ENCODE measurements at regions not wholly inside any gene's neighbourhood (a gene's known extent, or its start where the extent isn't known, plus 50 kb on each side); places are given as distances from the start of the nearest gene placed in this dataset.

DNA sequence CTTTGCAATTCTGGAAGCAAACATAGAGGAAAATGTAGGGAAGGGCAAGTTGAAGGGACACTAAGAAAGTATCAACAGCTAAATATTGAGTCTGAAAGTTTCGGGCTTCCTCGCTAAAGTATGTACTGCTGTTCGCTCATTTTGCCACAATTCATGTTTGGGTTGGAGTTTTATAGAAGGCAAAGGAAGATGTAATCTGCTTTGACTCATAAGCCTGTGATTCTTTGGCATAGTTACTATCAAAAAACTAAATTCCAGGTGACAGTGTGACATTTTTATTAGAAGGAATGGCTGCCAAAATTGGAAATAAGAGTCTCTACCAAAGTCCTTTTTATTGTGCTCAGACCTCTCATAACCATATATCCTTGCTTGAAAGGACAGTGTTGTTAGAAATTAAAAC lies 336.7 kb upstream of the ADGRL3 start:
- TF ChIP-seq POLR2A (IDR thresholded peaks at IDR 0.05), result no peak
- TF ChIP-seq, protein P1, sequence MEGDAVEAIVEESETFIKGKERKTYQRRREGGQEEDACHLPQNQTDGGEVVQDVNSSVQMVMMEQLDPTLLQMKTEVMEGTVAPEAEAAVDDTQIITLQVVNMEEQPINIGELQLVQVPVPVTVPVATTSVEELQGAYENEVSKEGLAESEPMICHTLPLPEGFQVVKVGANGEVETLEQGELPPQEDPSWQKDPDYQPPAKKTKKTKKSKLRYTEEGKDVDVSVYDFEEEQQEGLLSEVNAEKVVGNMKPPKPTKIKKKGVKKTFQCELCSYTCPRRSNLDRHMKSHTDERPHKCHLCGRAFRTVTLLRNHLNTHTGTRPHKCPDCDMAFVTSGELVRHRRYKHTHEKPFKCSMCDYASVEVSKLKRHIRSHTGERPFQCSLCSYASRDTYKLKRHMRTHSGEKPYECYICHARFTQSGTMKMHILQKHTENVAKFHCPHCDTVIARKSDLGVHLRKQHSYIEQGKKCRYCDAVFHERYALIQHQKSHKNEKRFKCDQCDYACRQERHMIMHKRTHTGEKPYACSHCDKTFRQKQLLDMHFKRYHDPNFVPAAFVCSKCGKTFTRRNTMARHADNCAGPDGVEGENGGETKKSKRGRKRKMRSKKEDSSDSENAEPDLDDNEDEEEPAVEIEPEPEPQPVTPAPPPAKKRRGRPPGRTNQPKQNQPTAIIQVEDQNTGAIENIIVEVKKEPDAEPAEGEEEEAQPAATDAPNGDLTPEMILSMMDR (IDR thresholded peaks at IDR 0.05), result no peak

Measured in Peyer's patch (tissue), 4 donors.